ENCODE measurements at regions not wholly inside any gene's neighbourhood (a gene's known extent, or its start where the extent isn't known, plus 50 kb on each side); places are given as distances from the start of the nearest gene placed in this dataset.
"Not testable (repeated sequence)": the region's sequence is repeated elsewhere in the genome, so short reads cannot be mapped to it uniquely, and the experiment has no call there.

GRCh38 chr6:121887724-121888123 is 452.3 kb downstream of the GJA1 start:
- TF ChIP-seq, protein P1, sequence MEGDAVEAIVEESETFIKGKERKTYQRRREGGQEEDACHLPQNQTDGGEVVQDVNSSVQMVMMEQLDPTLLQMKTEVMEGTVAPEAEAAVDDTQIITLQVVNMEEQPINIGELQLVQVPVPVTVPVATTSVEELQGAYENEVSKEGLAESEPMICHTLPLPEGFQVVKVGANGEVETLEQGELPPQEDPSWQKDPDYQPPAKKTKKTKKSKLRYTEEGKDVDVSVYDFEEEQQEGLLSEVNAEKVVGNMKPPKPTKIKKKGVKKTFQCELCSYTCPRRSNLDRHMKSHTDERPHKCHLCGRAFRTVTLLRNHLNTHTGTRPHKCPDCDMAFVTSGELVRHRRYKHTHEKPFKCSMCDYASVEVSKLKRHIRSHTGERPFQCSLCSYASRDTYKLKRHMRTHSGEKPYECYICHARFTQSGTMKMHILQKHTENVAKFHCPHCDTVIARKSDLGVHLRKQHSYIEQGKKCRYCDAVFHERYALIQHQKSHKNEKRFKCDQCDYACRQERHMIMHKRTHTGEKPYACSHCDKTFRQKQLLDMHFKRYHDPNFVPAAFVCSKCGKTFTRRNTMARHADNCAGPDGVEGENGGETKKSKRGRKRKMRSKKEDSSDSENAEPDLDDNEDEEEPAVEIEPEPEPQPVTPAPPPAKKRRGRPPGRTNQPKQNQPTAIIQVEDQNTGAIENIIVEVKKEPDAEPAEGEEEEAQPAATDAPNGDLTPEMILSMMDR (IDR thresholded peaks at IDR 0.05; ENCODE audit: insufficient read depth, low read length, poor library complexity, severe bottlenecking): no peak
- Histone ChIP-seq H3K27me3 (ENCODE audit: control insufficient read depth, insufficient read depth, low read length) (no peaks in the 10 kb centered on the region), H3K4me3 (ENCODE audit: low read depth, low read length) (no peak overlapping the region), H3K36me3 (ENCODE audit: control insufficient read depth, insufficient read depth, low read length) (no peaks in the 10 kb centered on the region)
- DNase-seq (ENCODE audit: low read depth): no peak

DNA sequence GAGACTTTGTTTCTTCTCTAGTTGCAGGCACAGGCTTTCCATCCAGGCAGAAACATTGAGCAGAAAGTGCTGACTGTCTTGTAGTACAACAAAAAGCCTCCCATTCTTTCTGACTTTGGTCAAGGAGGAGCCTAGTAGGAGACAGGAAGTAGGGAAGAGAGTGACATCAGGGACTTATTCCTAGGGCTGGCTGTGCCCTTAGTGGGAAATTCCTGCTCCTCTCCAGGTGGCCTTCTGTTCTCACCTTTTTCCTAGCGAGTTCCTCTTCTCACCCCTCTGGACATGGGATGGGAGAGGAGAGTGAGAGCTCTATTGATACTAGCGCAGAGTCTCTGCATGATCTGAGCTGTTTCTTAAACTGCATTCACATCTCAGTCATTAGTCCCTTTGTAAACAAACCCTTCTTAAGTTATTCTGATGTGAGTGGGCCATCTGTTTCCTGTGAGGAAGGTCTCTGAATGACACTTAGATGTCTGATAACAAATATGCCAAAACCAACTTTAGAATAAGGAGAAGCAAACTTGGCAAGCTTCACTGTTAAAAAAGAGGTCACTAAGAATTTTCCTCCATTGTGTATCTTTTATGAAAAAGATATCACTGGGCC is 455.0 kb downstream of the GJA1 start:
- TF ChIP-seq, protein P1 (IDR thresholded peaks at IDR 0.05; ENCODE audit: insufficient read depth, low read length, poor library complexity, severe bottlenecking): no peak
- no peaks in the 10 kb centered on the region for H3K36me3 ChIP-seq (ENCODE audit: control insufficient read depth, insufficient read depth, low read length)
- H3K27me3 ChIP-seq (ENCODE audit: control insufficient read depth, insufficient read depth, low read length): no peaks in the 10 kb centered on the region
- H3K4me3 ChIP-seq (ENCODE audit: low read depth, low read length): no peak overlapping the region
- DNase-seq (ENCODE audit: low read depth): no peak

GRCh38 chr6:121895731-121896130 is 460.3 kb downstream of the GJA1 start:
- H3K36me3 ChIP-seq (ENCODE audit: control insufficient read depth, insufficient read depth, low read length); DNase-seq (ENCODE audit: low read depth); H3K4me3 ChIP-seq (ENCODE audit: low read depth, low read length); H3K27me3 ChIP-seq (ENCODE audit: control insufficient read depth, insufficient read depth, low read length): not testable (repeated sequence)

DNA sequence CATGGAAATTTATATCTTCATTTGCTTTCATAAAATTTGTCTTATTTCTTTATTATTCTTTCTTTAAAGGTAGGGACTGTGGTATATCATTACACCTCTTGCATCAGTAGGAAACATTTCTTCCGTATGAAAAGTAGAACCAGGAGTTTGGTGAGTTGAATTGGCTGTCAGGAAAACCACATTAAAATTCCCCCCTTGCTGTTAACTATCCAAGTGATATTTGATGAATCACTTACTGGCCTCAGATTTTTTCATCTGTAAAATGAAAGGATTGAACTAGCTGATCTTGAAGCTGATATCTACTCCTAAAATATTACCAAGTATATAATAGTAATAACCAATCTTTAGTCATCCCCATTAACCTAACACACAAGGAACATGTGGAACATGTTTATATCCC is 460.9 kb downstream of the GJA1 start:
- TF ChIP-seq, protein P1 (IDR thresholded peaks at IDR 0.05; ENCODE audit: insufficient read depth, low read length, poor library complexity, severe bottlenecking): no peak
- no peaks in the 10 kb centered on the region for H3K36me3 ChIP-seq (ENCODE audit: control insufficient read depth, insufficient read depth, low read length)
- H3K27me3 ChIP-seq (ENCODE audit: control insufficient read depth, insufficient read depth, low read length): no peaks in the 10 kb centered on the region
- no peak for DNase-seq (ENCODE audit: low read depth)
- no peak overlapping the region for H3K4me3 ChIP-seq (ENCODE audit: low read depth, low read length)

DNA sequence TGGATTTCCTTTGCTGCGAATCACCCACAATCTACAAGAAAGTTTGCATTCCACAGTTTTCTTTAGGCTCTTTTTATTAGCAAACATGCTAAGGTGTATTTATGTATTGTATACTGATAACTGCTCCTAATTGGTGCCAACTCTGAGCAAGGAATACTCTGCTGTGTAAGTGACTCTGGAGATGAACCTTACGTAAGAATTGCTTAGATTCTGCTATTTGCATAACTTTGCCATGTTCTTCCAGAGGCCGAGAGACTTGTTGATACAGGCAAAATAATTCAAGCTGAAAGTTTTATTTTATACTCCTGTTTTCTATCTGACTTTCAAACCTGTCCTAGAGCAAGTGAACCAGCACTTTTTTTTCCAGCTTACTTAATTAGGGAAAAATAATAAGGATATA is 461.3 kb downstream of the GJA1 start:
- no peaks in the 10 kb centered on the region for H3K27me3 ChIP-seq (ENCODE audit: control insufficient read depth, insufficient read depth, low read length)
- no peak for DNase-seq (ENCODE audit: low read depth)
- no peak overlapping the region for H3K4me3 ChIP-seq (ENCODE audit: low read depth, low read length)
- H3K36me3 ChIP-seq (ENCODE audit: control insufficient read depth, insufficient read depth, low read length): no peaks in the 10 kb centered on the region
- TF ChIP-seq, protein P1 (IDR thresholded peaks at IDR 0.05; ENCODE audit: insufficient read depth, low read length, poor library complexity, severe bottlenecking): no peak

DNA sequence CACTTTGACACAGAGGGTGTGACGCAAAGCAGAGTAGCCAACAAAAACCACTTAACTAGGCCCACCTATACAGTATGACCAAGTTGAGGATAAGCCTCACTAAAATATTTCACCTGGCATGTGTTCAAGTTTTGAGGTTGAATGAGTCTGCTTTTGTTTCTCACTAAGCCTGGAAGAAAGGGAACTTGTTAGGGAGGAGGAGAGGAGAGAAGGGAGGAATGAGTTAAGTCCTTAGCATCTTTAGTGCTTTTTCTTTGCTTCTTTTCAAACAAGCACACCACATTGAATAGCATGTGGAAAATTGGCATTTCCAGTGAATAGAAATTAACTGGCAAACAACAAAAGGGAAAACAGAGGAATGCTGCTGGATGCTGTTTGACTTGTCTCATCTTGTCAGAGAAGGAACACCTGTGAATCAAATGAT is 461.9 kb downstream of the GJA1 start:
- no peaks in the 10 kb centered on the region for H3K27me3 ChIP-seq (ENCODE audit: control insufficient read depth, insufficient read depth, low read length)
- DNase-seq (ENCODE audit: low read depth): no peak
- no peaks in the 10 kb centered on the region for H3K36me3 ChIP-seq (ENCODE audit: control insufficient read depth, insufficient read depth, low read length)
- no peak overlapping the region for H3K4me3 ChIP-seq (ENCODE audit: low read depth, low read length)
- TF ChIP-seq, protein P1 (IDR thresholded peaks at IDR 0.05; ENCODE audit: insufficient read depth, low read length, poor library complexity, severe bottlenecking): no peak

Measured in kidney epithelial cell (primary cell).